Loucy (cell line): ENCODE measurements at regions not wholly inside any gene's neighbourhood (a gene's known extent, or its start where the extent isn't known, plus 50 kb on each side); places are given as distances from the start of the nearest gene placed in this dataset.

Experiments
- H2AFZ ChIP-seq: fragments of 200-600 bp; sonication (generic); 2 replicates; pipeline ENCODE4 v1.6.0; 2016; ENCODE audit warnings: antibody characterized with exemption, mild to moderate bottlenecking, low read length, moderate library complexity
- H3F3A ChIP-seq: fragments of 200-600 bp; 2 replicates; pipeline ENCODE4 v1.6.0; 2016; ENCODE audit warnings: antibody characterized with exemption, low read depth, mild to moderate bottlenecking
- H3K27me3 ChIP-seq: fragments of 200-600 bp; sonication (generic); 2 replicates; pipeline ENCODE4 v1.6.1; 2014; ENCODE audit warnings: low read length, mild to moderate bottlenecking; ENCODE audit not compliant: insufficient read depth, poor library complexity, severe bottlenecking
- H3K36me3 ChIP-seq: fragments of 200-600 bp; sonication (generic); 2 replicates; pipeline ENCODE4 v1.6.1; 2016; ENCODE audit warnings: low read length; ENCODE audit not compliant: insufficient read depth
- H3K4me1 ChIP-seq: fragments of 200-600 bp; sonication (generic); 2 replicates; pipeline ENCODE4 v1.5.1; 2014; ENCODE audit warnings: low read length, mild to moderate bottlenecking; ENCODE audit not compliant: insufficient read depth, poor library complexity, severe bottlenecking
- H3K4me2 ChIP-seq: fragments of 200-600 bp; sonication (generic); 2 replicates; pipeline ENCODE4 v1.6.0; 2014; ENCODE audit warnings: antibody characterized with exemption, low read length, low read depth, mild to moderate bottlenecking; ENCODE audit not compliant: poor library complexity, severe bottlenecking
- H3K4me3 ChIP-seq: fragments of 200-600 bp; sonication (generic); 2 replicates; pipeline ENCODE4 v1.5.1; 2014; ENCODE audit warnings: low read length, mild to moderate bottlenecking, mixed read lengths; ENCODE audit not compliant: poor library complexity, severe bottlenecking
- H3K79me2 ChIP-seq: fragments of 200-600 bp; sonication (generic); 2 replicates; pipeline ENCODE4 v1.6.1; 2014; ENCODE audit warnings: low read length; ENCODE audit not compliant: insufficient read depth
- H3K9ac ChIP-seq: fragments of 200-600 bp; sonication (generic); 2 replicates; pipeline ENCODE4 v1.6.0; 2014; ENCODE audit warnings: mild to moderate bottlenecking, low read depth, low read length, moderate library complexity; ENCODE audit not compliant: poor library complexity, severe bottlenecking
- H3K9me2 ChIP-seq: fragments of 200-600 bp; sonication (generic); replicated peaks from 2 replicates; pipeline ENCODE4 v1.6.1; 2016; ENCODE audit warnings: low read depth, low read length, mixed read lengths
- H3K9me3 ChIP-seq: fragments of 200-600 bp; sonication (generic); 2 replicates; pipeline ENCODE4 v1.6.1; 2014; ENCODE audit warnings: mild to moderate bottlenecking, antibody characterized with exemption, low read length, low read depth; ENCODE audit not compliant: insufficient read depth
- H4K20me1 ChIP-seq: fragments of 200-600 bp; sonication (generic); 2 replicates; pipeline ENCODE4 v1.6.0; 2014; ENCODE audit warnings: antibody characterized with exemption, low read length, mild to moderate bottlenecking; ENCODE audit not compliant: insufficient read depth, poor library complexity, severe bottlenecking
- CTCF ChIP-seq: fragments of 200-600 bp; sonication (generic); conservative IDR thresholded peaks from 2 replicates; pipeline ENCODE4 v1.5.1; 2014; ENCODE audit warnings: mild to moderate bottlenecking, antibody characterized with exemption, low read length
- EZH2phosphoT487 ChIP-seq: fragments of 200-600 bp; IDR thresholded peaks from 2 replicates; pipeline ENCODE4 v1.6.1; 2018; ENCODE audit warnings: antibody characterized with exemption, mild to moderate bottlenecking, moderate library complexity, borderline replicate concordance

- Histone ChIP-seq H3K27me3 (no peaks in the 10 kb centered on the region), H4K20me1 (no peaks in the 10 kb centered on the region), H3K4me3 (no peak overlapping the region), H3K79me2 (no peaks in the 10 kb centered on the region), H3K36me3 (no peaks in the 10 kb centered on the region), H2AFZ (0 out of 2 replicates have a peak overlapping the region, but pooled peaks have one; percentile 11), H3K4me2 (no peak overlapping the region), H3K4me1 (peaks cover 4% of the 10 kb centered on the region), H3K9ac (no peak overlapping the region), H3K9me3 (no peaks in the 10 kb centered on the region), H3K9me2 (no peaks in the 10 kb centered on the region), H3F3A (no peaks in the 10 kb centered on the region)
- TF ChIP-seq EZH2phosphoT487, result no peak
- no peak for TF ChIP-seq CTCF
These were observed 124.5 kb downstream of the BTG1 start for GRCh38 chr12:92020983-92021665.

GRCh38 chr12:92019491-92020277 lies 126.0 kb downstream of the BTG1 start:
- H3K4me2 ChIP-seq, result no peak overlapping the region
- H3K4me1 ChIP-seq, result peaks cover 4% of the 10 kb centered on the region
- H3F3A ChIP-seq, result no peaks in the 10 kb centered on the region
- H3K27me3 ChIP-seq, result no peaks in the 10 kb centered on the region
- H4K20me1 ChIP-seq, result no peaks in the 10 kb centered on the region
- no peak overlapping the region for H3K4me3 ChIP-seq
- no peak for TF ChIP-seq CTCF
- no peak for TF ChIP-seq EZH2phosphoT487
- H3K9ac ChIP-seq, result no peak overlapping the region
- H3K9me2 ChIP-seq, result no peaks in the 10 kb centered on the region
- no peaks in the 10 kb centered on the region for H3K9me3 ChIP-seq
- H3K79me2 ChIP-seq, result no peaks in the 10 kb centered on the region
- H2AFZ ChIP-seq, result no peak overlapping the region
- no peaks in the 10 kb centered on the region for H3K36me3 ChIP-seq

GRCh38 chr12:92012691-92013090 lies 133.0 kb downstream of the BTG1 start:
- Histone ChIP-seq H3F3A (no peaks in the 10 kb centered on the region), H3K79me2 (no peaks in the 10 kb centered on the region), H3K9ac (no peak overlapping the region), H3K27me3 (no peaks in the 10 kb centered on the region), H3K9me2 (no peaks in the 10 kb centered on the region), H3K4me3 (no peak overlapping the region), H4K20me1 (no peaks in the 10 kb centered on the region), H2AFZ (no peak overlapping the region), H3K36me3 (no peaks in the 10 kb centered on the region), H3K4me2 (no peak overlapping the region), H3K9me3 (no peaks in the 10 kb centered on the region), H3K4me1 (no peaks in the 10 kb centered on the region)
- TF ChIP-seq CTCF (no peak), EZH2phosphoT487 (no peak)
